Ishikawa (cell line): ENCODE measurements at regions not wholly inside any gene's neighbourhood (a gene's known extent, or its start where the extent isn't known, plus 50 kb on each side); places are given as distances from the start of the nearest gene placed in this dataset.

Experiments
- EP300 ChIP-seq: IDR thresholded peaks from 2 replicates; pipeline ENCODE4 v1.6.1; 2012; ENCODE audit warnings: borderline replicate concordance
- RAD21 ChIP-seq: IDR thresholded peaks from 2 replicates; pipeline ENCODE4 v1.6.1; 2012; ENCODE audit warnings: low read depth
- TAF1 ChIP-seq: IDR thresholded peaks from 2 replicates; pipeline ENCODE4 v1.6.1; 2012; ENCODE audit warnings: low read depth, mild to moderate bottlenecking
- TCF12 ChIP-seq: IDR thresholded peaks from 2 replicates; pipeline ENCODE4 v1.6.1; 2012; ENCODE audit warnings: low read depth
- YY1 ChIP-seq: IDR thresholded peaks from 2 replicates; pipeline ENCODE4 v1.6.1; 2012; ENCODE audit warnings: low read depth
- TF ChIP-seq, protein P1 (sequence below): IDR thresholded peaks from 2 replicates; pipeline ENCODE4 v1.6.1; 2012

DNA sequence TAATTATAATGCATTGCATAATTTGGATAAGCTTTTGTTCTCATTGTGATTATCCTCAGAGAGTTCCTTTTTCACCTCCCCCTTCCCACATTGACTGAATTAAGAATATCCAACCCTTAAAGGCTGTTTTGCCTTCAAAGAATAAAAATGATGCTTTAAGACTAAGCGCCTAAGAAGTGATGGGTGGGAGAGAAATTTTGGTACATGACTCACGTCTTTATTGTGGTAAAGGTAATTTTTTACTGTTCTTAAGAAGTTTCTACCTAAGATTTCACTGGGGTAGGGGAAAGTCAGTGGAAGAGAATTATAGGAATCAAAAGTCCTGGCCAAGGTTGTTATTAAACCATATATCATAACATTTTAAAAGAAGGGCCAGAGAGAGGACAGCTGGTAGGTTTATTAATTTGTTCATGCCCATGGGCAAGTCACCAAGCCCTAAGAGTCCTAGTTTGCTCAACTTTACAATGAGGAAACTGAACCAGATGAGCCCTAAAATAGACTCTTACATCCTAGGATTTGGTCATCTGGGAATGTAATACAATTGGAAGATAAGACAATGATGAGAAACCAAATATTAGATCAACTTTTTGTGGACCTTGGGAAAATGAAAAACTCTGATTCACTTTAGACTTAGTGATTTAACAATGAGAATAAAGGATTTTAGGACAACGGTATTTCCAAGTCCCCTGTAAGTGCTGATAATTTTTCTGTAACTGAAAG, 101.1 kb upstream of the RASGRP1 start:
- TF ChIP-seq EP300 = no peak
- TF ChIP-seq YY1 = no peak
- TF ChIP-seq, protein P1, sequence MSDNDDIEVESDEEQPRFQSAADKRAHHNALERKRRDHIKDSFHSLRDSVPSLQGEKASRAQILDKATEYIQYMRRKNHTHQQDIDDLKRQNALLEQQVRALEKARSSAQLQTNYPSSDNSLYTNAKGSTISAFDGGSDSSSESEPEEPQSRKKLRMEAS = no peak
- TF ChIP-seq TAF1 = no peak
- TF ChIP-seq TCF12 = no peak
- no peak for TF ChIP-seq RAD21
